SU-DHL-6 (cell line): ENCODE measurements at regions not wholly inside any gene's neighbourhood (a gene's known extent, or its start where the extent isn't known, plus 50 kb on each side); places are given as distances from the start of the nearest gene placed in this dataset.
"Not testable (repeated sequence)": the region's sequence is repeated elsewhere in the genome, so short reads cannot be mapped to it uniquely, and the experiment has no call there.

ENCODE experiments used
- H2AFZ ChIP-seq: fragments of 200-600 bp; sonication (generic); 2 replicates; pipeline ENCODE4 v1.6.1; 2014; ENCODE audit warnings: low read depth, mild to moderate bottlenecking, moderate library complexity, mixed read lengths, antibody characterized with exemption, low read length; ENCODE audit not compliant: severe bottlenecking
- H3F3A ChIP-seq: fragments of 200-600 bp; shearing (Covaris generic); 2 replicates; pipeline ENCODE4 v1.6.0; 2016; ENCODE audit warnings: antibody characterized with exemption, mild to moderate bottlenecking; ENCODE audit not compliant: insufficient read depth
- H3K27ac ChIP-seq: fragments of 200-600 bp; sonication (generic); 2 replicates; pipeline ENCODE4 v1.5.1; 2016; ENCODE audit warnings: low read depth, mild to moderate bottlenecking, low read length, moderate library complexity, mixed read lengths
- H3K27me3 ChIP-seq: fragments of 200-600 bp; sonication (generic), shearing (Covaris generic); 2 replicates; pipeline ENCODE4 v1.6.0; 2014; ENCODE audit warnings: mild to moderate bottlenecking, low read length
- H3K36me3 ChIP-seq: fragments of 200-600 bp; sonication (generic); 2 replicates; pipeline ENCODE4 v1.6.1; 2014; ENCODE audit warnings: mild to moderate bottlenecking, low read length, mixed read lengths
- H3K4me2 ChIP-seq: fragments of 300-600, 200-600 bp; shearing (Covaris generic), sonication (generic); 2 replicates; pipeline ENCODE4 v1.6.0; 2014; ENCODE audit warnings: low read length, low read depth, mild to moderate bottlenecking; ENCODE audit not compliant: poor library complexity, severe bottlenecking
- H3K4me3 ChIP-seq: fragments of 200-600 bp; sonication (generic); 2 replicates; pipeline ENCODE4 v1.5.1; 2014; ENCODE audit warnings: antibody characterized with exemption, low read length, mild to moderate bottlenecking, mixed read lengths; ENCODE audit not compliant: insufficient read depth, poor library complexity, severe bottlenecking
- H3K79me2 ChIP-seq: fragments of 200-600 bp; sonication (generic); 2 replicates; pipeline ENCODE4 v1.6.1; 2014; ENCODE audit warnings: mild to moderate bottlenecking, low read length, moderate library complexity; ENCODE audit not compliant: insufficient read depth
- H3K9ac ChIP-seq: fragments of 200-600 bp; sonication (generic); 2 replicates; pipeline ENCODE4 v1.7.0; 2014; ENCODE audit warnings: mild to moderate bottlenecking, low read length
- H3K9me2 ChIP-seq: fragments of 200-600 bp; sonication (generic); replicated peaks from 2 replicates; pipeline ENCODE4 v1.6.1; 2014; ENCODE audit warnings: low read length; ENCODE audit not compliant: insufficient read depth
- H3K9me3 ChIP-seq: fragments of 200-600 bp; sonication (generic); 2 replicates; pipeline ENCODE4 v1.6.1; 2014; ENCODE audit warnings: low read length, mixed read lengths; ENCODE audit not compliant: insufficient read depth
- H4K20me1 ChIP-seq: fragments of 200-600 bp; sonication (generic); 2 replicates; pipeline ENCODE4 v1.6.1; 2014; ENCODE audit warnings: low read depth, mild to moderate bottlenecking, antibody characterized with exemption, low read length, moderate library complexity, mixed read lengths
- EZH2phosphoT487 ChIP-seq: fragments of 200-600 bp; sonication (generic), shearing (Covaris generic); conservative IDR thresholded peaks from 2 replicates; pipeline ENCODE4 v1.6.1; 2018; ENCODE audit warnings: mild to moderate bottlenecking, antibody characterized with exemption, low read length, moderate library complexity, mixed read lengths
- TF ChIP-seq, protein P1 (sequence below): fragments of 200-600 bp; sonication (generic); IDR thresholded peaks from one replicate; pipeline ENCODE4 v1.5.1; 2017; ENCODE audit warnings: antibody characterized with exemption, mild to moderate bottlenecking, low read length, moderate library complexity; ENCODE audit not compliant: insufficient read depth, poor library complexity, severe bottlenecking

GRCh38 chr16:75821117-75821516, 94.8 kb upstream of the CPHXL start:
- no peaks in the 10 kb centered on the region for H3K9me3 ChIP-seq
- H3K36me3 ChIP-seq: no peaks in the 10 kb centered on the region
- no peaks in the 10 kb centered on the region for H3K9me2 ChIP-seq
- no peak overlapping the region for H3K9ac ChIP-seq
- no peaks in the 10 kb centered on the region for H3K79me2 ChIP-seq
- TF ChIP-seq, protein P1, sequence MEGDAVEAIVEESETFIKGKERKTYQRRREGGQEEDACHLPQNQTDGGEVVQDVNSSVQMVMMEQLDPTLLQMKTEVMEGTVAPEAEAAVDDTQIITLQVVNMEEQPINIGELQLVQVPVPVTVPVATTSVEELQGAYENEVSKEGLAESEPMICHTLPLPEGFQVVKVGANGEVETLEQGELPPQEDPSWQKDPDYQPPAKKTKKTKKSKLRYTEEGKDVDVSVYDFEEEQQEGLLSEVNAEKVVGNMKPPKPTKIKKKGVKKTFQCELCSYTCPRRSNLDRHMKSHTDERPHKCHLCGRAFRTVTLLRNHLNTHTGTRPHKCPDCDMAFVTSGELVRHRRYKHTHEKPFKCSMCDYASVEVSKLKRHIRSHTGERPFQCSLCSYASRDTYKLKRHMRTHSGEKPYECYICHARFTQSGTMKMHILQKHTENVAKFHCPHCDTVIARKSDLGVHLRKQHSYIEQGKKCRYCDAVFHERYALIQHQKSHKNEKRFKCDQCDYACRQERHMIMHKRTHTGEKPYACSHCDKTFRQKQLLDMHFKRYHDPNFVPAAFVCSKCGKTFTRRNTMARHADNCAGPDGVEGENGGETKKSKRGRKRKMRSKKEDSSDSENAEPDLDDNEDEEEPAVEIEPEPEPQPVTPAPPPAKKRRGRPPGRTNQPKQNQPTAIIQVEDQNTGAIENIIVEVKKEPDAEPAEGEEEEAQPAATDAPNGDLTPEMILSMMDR: no peak
- no peak for TF ChIP-seq EZH2phosphoT487
- no peak overlapping the region for H3K27ac ChIP-seq
- no peaks in the 10 kb centered on the region; the same call in 1 of the 2 replicates for H4K20me1 ChIP-seq
- no peaks in the 10 kb centered on the region for H3K27me3 ChIP-seq
- H3K4me3 ChIP-seq: no peak overlapping the region
- H3F3A ChIP-seq: no peaks in the 10 kb centered on the region
- H2AFZ ChIP-seq: no peak overlapping the region
- no peak overlapping the region for H3K4me2 ChIP-seq

- H3K79me2 ChIP-seq, H3K36me3 ChIP-seq, H3K27me3 ChIP-seq, H3K9me3 ChIP-seq, H3K4me2 ChIP-seq, H3K4me3 ChIP-seq, H4K20me1 ChIP-seq, H3K9me2 ChIP-seq, H2AFZ ChIP-seq, H3K27ac ChIP-seq, H3K9ac ChIP-seq, H3F3A ChIP-seq: not testable (repeated sequence)
These were observed 99.5 kb upstream of the CPHXL start for GRCh38 chr16:75825750-75826149.

- H4K20me1 ChIP-seq, H3K9me2 ChIP-seq, H3K9ac ChIP-seq, H3K27me3 ChIP-seq, H3K4me2 ChIP-seq, H3K27ac ChIP-seq, H2AFZ ChIP-seq, H3K79me2 ChIP-seq, H3K36me3 ChIP-seq, H3K9me3 ChIP-seq, H3F3A ChIP-seq, H3K4me3 ChIP-seq: not testable (repeated sequence)
These were observed 101.2 kb upstream of the CPHXL start for GRCh38 chr16:75827372-75828038.

DNA sequence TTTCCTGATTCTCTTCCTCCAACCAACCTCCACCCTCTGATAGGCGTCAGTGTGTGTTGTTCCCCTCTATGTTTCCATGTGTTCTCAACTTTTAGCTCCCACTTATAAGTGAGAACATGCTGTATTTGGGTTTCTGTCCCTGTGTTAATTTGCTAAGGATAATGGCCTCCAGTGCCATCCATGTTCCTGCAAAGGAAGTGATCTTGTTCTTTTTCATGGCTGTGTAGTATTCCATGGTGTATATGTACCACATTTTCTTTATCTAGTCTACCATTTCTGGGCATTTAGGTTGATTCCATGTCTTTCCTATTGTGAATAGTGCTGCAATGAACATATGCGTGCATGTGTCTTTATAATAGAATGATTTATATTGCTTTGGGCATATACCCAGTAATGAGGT, 107.1 kb upstream of the CPHXL start:
- H3K9ac ChIP-seq, H3K9me2 ChIP-seq, H3K4me2 ChIP-seq, H3K27ac ChIP-seq, H3K4me3 ChIP-seq, H2AFZ ChIP-seq, H3K9me3 ChIP-seq, H3F3A ChIP-seq, H3K36me3 ChIP-seq, H4K20me1 ChIP-seq, H3K79me2 ChIP-seq, H3K27me3 ChIP-seq: not testable (repeated sequence)

GRCh38 chr16:75836347-75837010, 110.2 kb upstream of the CPHXL start:
- Histone ChIP-seq H3F3A (no peaks in the 10 kb centered on the region), H3K9me3 (no peaks in the 10 kb centered on the region)
- TF ChIP-seq, protein P1: no peak

More at GRCh38 chr16:75836347-75837010, 110.2 kb upstream of the CPHXL start:
- H3K4me3 ChIP-seq: no peak overlapping the region
- H3K4me2 ChIP-seq: no peak overlapping the region
- H3K27ac ChIP-seq: no peak overlapping the region
- no peaks in the 10 kb centered on the region for H3K36me3 ChIP-seq
- no peaks in the 10 kb centered on the region for H3K79me2 ChIP-seq
- no peak overlapping the region for H3K9ac ChIP-seq
- H2AFZ ChIP-seq: no peak overlapping the region
- no peaks in the 10 kb centered on the region for H3K27me3 ChIP-seq
- H3K9me2 ChIP-seq: no peaks in the 10 kb centered on the region
- no peaks in the 10 kb centered on the region for H4K20me1 ChIP-seq
